Neural progenitor cell (in vitro differentiated cells): ENCODE measurements at regions not wholly inside any gene's neighbourhood (a gene's known extent, or its start where the extent isn't known, plus 50 kb on each side); places are given as distances from the start of the nearest gene placed in this dataset.

ENCODE experiments used
- CTCF ChIP-seq: fragments of 200-600 bp; sonication (generic); IDR thresholded peaks from 2 replicates; pipeline ENCODE4 v1.5.1; 2017; ENCODE audit warnings: antibody characterized with exemption, mild to moderate bottlenecking
- EZH2 ChIP-seq: fragments of 200-600 bp; sonication (generic); IDR thresholded peaks from 2 replicates; pipeline ENCODE4 v1.6.1; 2017; ENCODE audit warnings: antibody characterized with exemption, mild to moderate bottlenecking, moderate library complexity
- EZH2phosphoT487 ChIP-seq: fragments of 200-600 bp; sonication (generic); IDR thresholded peaks from 2 replicates; pipeline ENCODE4 v1.6.1; 2017; ENCODE audit warnings: antibody characterized with exemption

- TF ChIP-seq CTCF = no peak
- TF ChIP-seq EZH2 = no peak
- TF ChIP-seq EZH2phosphoT487 = no peak
Observed at GRCh38 chr5:26727916-26728315, 310.5 kb downstream of the CDH9 start.
